DOHH2 (cell line): ENCODE measurements at regions not wholly inside any gene's neighbourhood (a gene's known extent, or its start where the extent isn't known, plus 50 kb on each side); places are given as distances from the start of the nearest gene placed in this dataset.

ENCODE experiments used
- H3F3A ChIP-seq: fragments of 200-600 bp; sonication (generic), shearing (Covaris generic); 2 replicates; pipeline ENCODE4 v1.6.0; 2016; ENCODE audit warnings: antibody characterized with exemption, mild to moderate bottlenecking; ENCODE audit not compliant: control insufficient read depth, insufficient read depth
- H3K27ac ChIP-seq: fragments of 200-600 bp; sonication (generic); 2 replicates; pipeline ENCODE4 v1.5.1; 2014; ENCODE audit warnings: low read depth, mild to moderate bottlenecking, low read length, moderate library complexity
- H3K27me3 ChIP-seq: fragments of 200-600 bp; sonication (generic); 2 replicates; pipeline ENCODE4 v1.6.1; 2014; ENCODE audit warnings: mild to moderate bottlenecking, low read length, mixed read lengths; ENCODE audit not compliant: control insufficient read depth
- H3K36me3 ChIP-seq: fragments of 200-600 bp; sonication (generic); 2 replicates; pipeline ENCODE4 v1.6.1; 2014; ENCODE audit warnings: mild to moderate bottlenecking, low read length, moderate library complexity, mixed read lengths; ENCODE audit not compliant: control insufficient read depth
- H3K4me1 ChIP-seq: fragments of 200-600 bp; sonication (generic); 2 replicates; pipeline ENCODE4 v1.6.1; 2014; ENCODE audit warnings: mild to moderate bottlenecking, low read length, mixed read lengths; ENCODE audit not compliant: control insufficient read depth
- H3K4me2 ChIP-seq: fragments of 200-600 bp; sonication (generic); 2 replicates; pipeline ENCODE4 v1.6.0; 2014; ENCODE audit warnings: mild to moderate bottlenecking, low read length, moderate library complexity
- H3K4me3 ChIP-seq: fragments of 200-600 bp; sonication (generic); 2 replicates; pipeline ENCODE4 v1.5.1; 2014; ENCODE audit warnings: mild to moderate bottlenecking, low read length, mixed read lengths
- H3K79me2 ChIP-seq: fragments of 200-600 bp; sonication (generic); 2 replicates; pipeline ENCODE4 v1.6.1; 2014; ENCODE audit warnings: mild to moderate bottlenecking, low read length, mixed read lengths; ENCODE audit not compliant: control insufficient read depth
- H3K9me2 ChIP-seq: fragments of 200-600 bp; sonication (generic); replicated peaks from 2 replicates; pipeline ENCODE4 v1.6.1; 2014; ENCODE audit warnings: mild to moderate bottlenecking, low read length, mixed read lengths; ENCODE audit not compliant: control insufficient read depth
- H3K9me3 ChIP-seq: fragments of 200-600 bp; sonication (generic); 2 replicates; pipeline ENCODE4 v1.6.1; 2014; ENCODE audit warnings: antibody characterized with exemption, low read length, mixed read lengths; ENCODE audit not compliant: control insufficient read depth, insufficient read depth
- H4K20me1 ChIP-seq: fragments of 200-600 bp; sonication (generic); 2 replicates; pipeline ENCODE4 v1.6.0; 2014; ENCODE audit warnings: low read depth, mild to moderate bottlenecking, antibody characterized with exemption, low read length, moderate library complexity; ENCODE audit not compliant: control insufficient read depth, insufficient read depth
- CTCF ChIP-seq: fragments of 200-600 bp; sonication (generic); IDR thresholded peaks from one replicate; pipeline ENCODE4 v1.5.1; 2014; ENCODE audit warnings: antibody characterized with exemption, mild to moderate bottlenecking, low read depth, low read length; ENCODE audit not compliant: poor library complexity, severe bottlenecking
- EZH2phosphoT487 ChIP-seq: fragments of 200-600 bp; sonication (generic); IDR thresholded peaks from 2 replicates; pipeline ENCODE4 v1.6.1; 2017; ENCODE audit warnings: borderline replicate concordance, mild to moderate bottlenecking, antibody characterized with exemption, low read length, moderate library complexity, mixed read lengths

GRCh38 chr19:27870293-27870692 is 1342.7 kb downstream of the UQCRFS1 start:
- H3K9me2 ChIP-seq: no peaks in the 10 kb centered on the region
- H3K4me2 ChIP-seq: no peak overlapping the region
- H3K9me3 ChIP-seq: peaks cover 4% of the 10 kb centered on the region; the same call in 1 of the 2 replicates
- H3K4me1 ChIP-seq: no peaks in the 10 kb centered on the region
- H3K79me2 ChIP-seq: no peaks in the 10 kb centered on the region
- H3K27me3 ChIP-seq: no peaks in the 10 kb centered on the region
- H3K4me3 ChIP-seq: no peak overlapping the region
- H4K20me1 ChIP-seq: no peaks in the 10 kb centered on the region
- H3F3A ChIP-seq: no peaks in the 10 kb centered on the region
- H3K36me3 ChIP-seq: no peaks in the 10 kb centered on the region
- no peak overlapping the region for H3K27ac ChIP-seq
- TF ChIP-seq EZH2phosphoT487 (no peak), CTCF (no peak)

- no peaks in the 10 kb centered on the region for H3K36me3 ChIP-seq
- no peaks in the 10 kb centered on the region for H4K20me1 ChIP-seq
- TF ChIP-seq EZH2phosphoT487 (no peak), CTCF (no peak)
- peaks cover 4% of the 10 kb centered on the region; the same call in 1 of the 2 replicates for H3K9me3 ChIP-seq
- no peaks in the 10 kb centered on the region for H3K79me2 ChIP-seq
- H3K4me3 ChIP-seq: no peak overlapping the region
- no peaks in the 10 kb centered on the region for H3F3A ChIP-seq
- no peaks in the 10 kb centered on the region for H3K9me2 ChIP-seq
- no peak overlapping the region for H3K4me2 ChIP-seq
- H3K27me3 ChIP-seq: no peaks in the 10 kb centered on the region
- no peak overlapping the region for H3K27ac ChIP-seq
- H3K4me1 ChIP-seq: no peaks in the 10 kb centered on the region
These were observed 1344.9 kb downstream of the UQCRFS1 start for GRCh38 chr19:27868007-27868406.

- H3K9me2 ChIP-seq: no peaks in the 10 kb centered on the region
- H3K27ac ChIP-seq: no peak overlapping the region
- no peak for TF ChIP-seq CTCF
- no peak for TF ChIP-seq EZH2phosphoT487
- H3K4me2 ChIP-seq: no peak overlapping the region
- no peaks in the 10 kb centered on the region for H3F3A ChIP-seq
- H3K9me3 ChIP-seq: peaks cover 8% of the 10 kb centered on the region; the same call in 1 of the 2 replicates
- no peaks in the 10 kb centered on the region for H4K20me1 ChIP-seq
- H3K79me2 ChIP-seq: no peaks in the 10 kb centered on the region
- H3K4me1 ChIP-seq: no peaks in the 10 kb centered on the region
- no peaks in the 10 kb centered on the region for H3K27me3 ChIP-seq
- H3K36me3 ChIP-seq: no peaks in the 10 kb centered on the region
- H3K4me3 ChIP-seq: no peak overlapping the region
These were observed 1346.8 kb downstream of the UQCRFS1 start for GRCh38 chr19:27865927-27866777.
